ENCODE measurements at regions not wholly inside any gene's neighbourhood (a gene's known extent, or its start where the extent isn't known, plus 50 kb on each side); places are given as distances from the start of the nearest gene placed in this dataset.

DNA sequence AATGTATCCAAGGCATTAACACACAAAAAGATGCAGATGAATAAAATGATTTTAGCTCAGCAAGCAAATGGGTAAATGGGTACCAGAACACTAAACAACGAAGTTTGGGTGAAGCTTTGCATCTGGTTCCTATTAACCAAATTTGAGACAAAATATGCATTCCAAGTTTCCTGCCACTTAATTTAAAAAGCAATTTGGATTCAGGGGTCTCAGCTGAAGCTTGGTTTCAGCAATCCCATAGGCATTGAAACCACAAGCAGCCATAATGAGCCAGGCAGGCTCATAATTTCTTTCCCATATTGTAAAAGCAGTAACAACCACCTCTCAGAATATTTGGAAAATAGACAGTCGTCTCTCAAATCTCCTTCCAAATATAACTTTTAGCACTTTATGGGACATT is 138.9 kb downstream of the NXNL2 start (continued):
- no peak for TF ChIP-seq IKZF4 (CRISPR knock-in tag; IDR thresholded peaks at IDR 0.05; ENCODE audit: borderline replicate concordance, low read depth, not compliant biosample characterization)

DNA sequence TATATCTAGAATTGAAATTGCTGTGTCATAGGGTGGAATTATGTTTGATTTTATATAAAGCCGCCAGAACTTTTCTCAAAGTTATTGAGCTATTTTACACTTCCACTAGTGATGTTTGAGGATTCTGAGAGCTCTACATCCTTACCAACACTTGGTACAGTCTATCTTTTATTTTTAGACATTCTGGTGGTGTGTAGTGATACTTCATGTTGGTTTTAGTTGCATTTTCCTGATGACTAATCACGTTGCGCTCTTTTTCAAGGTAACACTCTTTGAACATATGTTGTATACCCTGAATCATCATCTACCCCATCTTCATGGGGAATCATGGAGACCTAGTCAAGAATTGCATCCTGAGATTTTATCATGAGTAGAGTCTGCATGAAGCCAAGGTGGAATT is 141.7 kb downstream of the NXNL2 start:
- intact Hi-C loops (cut with micrococcal nuclease; ENCODE audit: unreplicated experiment) (no loop called here), in situ Hi-C loops (cut with HindIII; ENCODE audit: extremely low pct_ligation_motif_present, low pct_unique_long_range_greater_than_20kb) (no loop called here)
- Histone ChIP-seq H3K27me3 (ENCODE audit: control insufficient read depth in 1 of 2, insufficient read depth in 2 of 2, low read length in 2 of 2) (no peaks in the 10 kb centered on the region; a peak in 1 of 5 replicates), H3K36me3 (replicated peaks in 1 of 2; ENCODE audit: control insufficient read depth in 1 of 2, insufficient read depth in 2 of 2, low read length in 2 of 2) (no peaks in the 10 kb centered on the region), H3K9ac (ENCODE audit: insufficient read depth, low read depth, low read length) (no peak overlapping the region), H3K79me2 (ENCODE audit: insufficient read depth, low read length) (no peaks in the 10 kb centered on the region), H2AFZ (ENCODE audit: low read length) (no peak overlapping the region), H4K20me1 (ENCODE audit: insufficient read depth, low read length) (no peaks in the 10 kb centered on the region), H3K4me3 (replicated peaks in 1 of 3; ENCODE audit: insufficient read depth in 1 of 3, low read depth in 2 of 3, low read length in 3 of 3) (no peak overlapping the region), H3K27ac (ENCODE audit: extremely low read length, insufficient read depth, low read length) (no peak overlapping the region), H3K9me3 (ENCODE audit: low read length) (no peaks in the 10 kb centered on the region), H3K4me2 (ENCODE audit: low read depth, low read length) (no peak overlapping the region), H3K4me1 (ENCODE audit: insufficient read depth, low read length) (peaks cover 34% of the 10 kb centered on the region)
- TF ChIP-seq ZNF772 (CRISPR knock-in tag; IDR thresholded peaks at IDR 0.05) (no peak), PRMT3 (CRISPR knock-in tag; IDR thresholded peaks at IDR 0.05; ENCODE audit: borderline replicate concordance, low read depth) (no peak), TCF12 (IDR thresholded peaks at IDR 0.05) (no peak), TCF12 (CRISPR knock-in tag; IDR thresholded peaks at IDR 0.05) (no peak), TEAD2 (CRISPR knock-in tag; IDR thresholded peaks at IDR 0.05) (no peak), ZNF382 (CRISPR knock-in tag; IDR thresholded peaks at IDR 0.05; ENCODE audit: borderline replicate concordance) (no peak), ZNF430 (CRISPR knock-in tag; IDR thresholded peaks at IDR 0.05) (no peak), MTA1 (CRISPR knock-in tag; IDR thresholded peaks at IDR 0.05; ENCODE audit: borderline replicate concordance) (no peak), MTF2 (CRISPR knock-in tag; IDR thresholded peaks at IDR 0.05; ENCODE audit: borderline replicate concordance) (no peak)
- TF ChIP-seq, protein P1, sequence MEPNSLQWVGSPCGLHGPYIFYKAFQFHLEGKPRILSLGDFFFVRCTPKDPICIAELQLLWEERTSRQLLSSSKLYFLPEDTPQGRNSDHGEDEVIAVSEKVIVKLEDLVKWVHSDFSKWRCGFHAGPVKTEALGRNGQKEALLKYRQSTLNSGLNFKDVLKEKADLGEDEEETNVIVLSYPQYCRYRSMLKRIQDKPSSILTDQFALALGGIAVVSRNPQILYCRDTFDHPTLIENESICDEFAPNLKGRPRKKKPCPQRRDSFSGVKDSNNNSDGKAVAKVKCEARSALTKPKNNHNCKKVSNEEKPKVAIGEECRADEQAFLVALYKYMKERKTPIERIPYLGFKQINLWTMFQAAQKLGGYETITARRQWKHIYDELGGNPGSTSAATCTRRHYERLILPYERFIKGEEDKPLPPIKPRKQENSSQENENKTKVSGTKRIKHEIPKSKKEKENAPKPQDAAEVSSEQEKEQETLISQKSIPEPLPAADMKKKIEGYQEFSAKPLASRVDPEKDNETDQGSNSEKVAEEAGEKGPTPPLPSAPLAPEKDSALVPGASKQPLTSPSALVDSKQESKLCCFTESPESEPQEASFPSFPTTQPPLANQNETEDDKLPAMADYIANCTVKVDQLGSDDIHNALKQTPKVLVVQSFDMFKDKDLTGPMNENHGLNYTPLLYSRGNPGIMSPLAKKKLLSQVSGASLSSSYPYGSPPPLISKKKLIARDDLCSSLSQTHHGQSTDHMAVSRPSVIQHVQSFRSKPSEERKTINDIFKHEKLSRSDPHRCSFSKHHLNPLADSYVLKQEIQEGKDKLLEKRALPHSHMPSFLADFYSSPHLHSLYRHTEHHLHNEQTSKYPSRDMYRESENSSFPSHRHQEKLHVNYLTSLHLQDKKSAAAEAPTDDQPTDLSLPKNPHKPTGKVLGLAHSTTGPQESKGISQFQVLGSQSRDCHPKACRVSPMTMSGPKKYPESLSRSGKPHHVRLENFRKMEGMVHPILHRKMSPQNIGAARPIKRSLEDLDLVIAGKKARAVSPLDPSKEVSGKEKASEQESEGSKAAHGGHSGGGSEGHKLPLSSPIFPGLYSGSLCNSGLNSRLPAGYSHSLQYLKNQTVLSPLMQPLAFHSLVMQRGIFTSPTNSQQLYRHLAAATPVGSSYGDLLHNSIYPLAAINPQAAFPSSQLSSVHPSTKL (CRISPR knock-in tag; IDR thresholded peaks at IDR 0.05): no peak
- ChIA-PET POLR2A (no interaction called here), CTCF (ENCODE audit: low intra/inter-chr PET ratio, low total read pairs) (no interaction called here)
- 48% methylated on average over 3 of the region's 3 CpGs for WGBS (ENCODE audit: low lambda C conversion rate)
- DNase-seq (ENCODE audit: low spot score) (no peak), ATAC-seq (no peak), FAIRE-seq (no peak)
- no TSS peak for BruUV-seq (replicated peaks)
